GM10266 (cell line): ENCODE measurements at regions not wholly inside any gene's neighbourhood (a gene's known extent, or its start where the extent isn't known, plus 50 kb on each side); places are given as distances from the start of the nearest gene placed in this dataset.

Experiments used
- DNase-seq: peaks from one replicate; pipeline ENCODE4 v3.0.0; 2012; ENCODE audit errors: extremely low spot score
- CTCF ChIP-seq: IDR thresholded peaks from 2 replicates; pipeline ENCODE4 v1.5.1; 2012; ENCODE audit warnings: mild to moderate bottlenecking, low read depth; ENCODE audit not compliant: control insufficient read depth, insufficient read depth; ENCODE audit errors: missing control alignments

GRCh38 chr4:35521682-35522081 is 722.6 kb downstream of the ARAP2 start:
- DNase-seq = no peak
- no peak for TF ChIP-seq CTCF

- no peak for DNase-seq
- TF ChIP-seq CTCF = no peak
These were observed 718.9 kb downstream of the ARAP2 start for GRCh38 chr4:35525192-35525978.

GRCh38 chr4:35526456-35526855 is 717.9 kb downstream of the ARAP2 start:
- no peak for DNase-seq
- TF ChIP-seq CTCF = no peak

- DNase-seq = no peak
- no peak for TF ChIP-seq CTCF
These were observed 709.4 kb downstream of the ARAP2 start for GRCh38 chr4:35534962-35535361.

- no peak for TF ChIP-seq CTCF
- no peak for DNase-seq
These were observed 705.5 kb downstream of the ARAP2 start for GRCh38 chr4:35538807-35539206.

GRCh38 chr4:35539404-35540055 is 704.8 kb downstream of the ARAP2 start:
- no peak for TF ChIP-seq CTCF
- DNase-seq = no peak
